ENCODE measurements at regions not wholly inside any gene's neighbourhood (a gene's known extent, or its start where the extent isn't known, plus 50 kb on each side); places are given as distances from the start of the nearest gene placed in this dataset.
A peak's percentile ranks its signal among the peaks of the same experiment; 100 is the strongest.

- in situ Hi-C loops (cut with MboI) = no loop called here
- Histone ChIP-seq H3K27ac (no peak overlapping the region), H3K4me1 (ENCODE audit: insufficient read depth) (peaks cover 26% of the 10 kb centered on the region), H4K20me1 (ENCODE audit: insufficient read depth) (no peaks in the 10 kb centered on the region), H3K4me3 (no peak overlapping the region), H3K27me3 (replicated peaks; ENCODE audit: insufficient read depth) (no peaks in the 10 kb centered on the region), H3K9ac (no peak overlapping the region), H3K9me3 (ENCODE audit: low read depth) (no peaks in the 10 kb centered on the region), H3F3A (ENCODE audit: insufficient read depth) (peaks cover 15% of the 10 kb centered on the region), H3K36me3 (ENCODE audit: low read depth) (no peaks in the 10 kb centered on the region), H2AFZ (no peak overlapping the region), H3K9me2 (ENCODE audit: insufficient read depth) (no peaks in the 10 kb centered on the region), H3K4me2 (ENCODE audit: unreplicated experiment) (no peak overlapping the region), H3K79me2 (ENCODE audit: insufficient read depth) (no peaks in the 10 kb centered on the region)
- no peak for TF ChIP-seq EZH2phosphoT487 (IDR thresholded peaks at IDR 0.05; ENCODE audit: insufficient read depth, low read depth)
- TF ChIP-seq EZH2 (IDR thresholded peaks at IDR 0.05; ENCODE audit: insufficient read depth, poor library complexity, severe bottlenecking) = no peak
- 96 to 97% methylated on average over 3 of the region's 3 CpGs for WGBS, 2 experiments (ENCODE audit: low coverage in 1 of 2, low lambda C conversion rate in 2 of 2, missing lambda C conversion rate in 2 of 2)
- DNase-seq = no peak
Measured at GRCh38 chr3:134713671-134714070, 62.8 kb upstream of the KY start.

- Histone ChIP-seq H3F3A (ENCODE audit: insufficient read depth) (no peaks in the 10 kb centered on the region), H3K27ac (no peak overlapping the region), H3K9me3 (ENCODE audit: low read depth) (no peaks in the 10 kb centered on the region), H3K4me3 (no peak overlapping the region), H3K4me1 (ENCODE audit: insufficient read depth) (0 out of 2 replicates have a peak, but pooled peaks cover 6% of the 10 kb centered on the region), H3K79me2 (ENCODE audit: insufficient read depth) (no peaks in the 10 kb centered on the region), H3K36me3 (ENCODE audit: low read depth) (no peaks in the 10 kb centered on the region), H3K9me2 (ENCODE audit: insufficient read depth) (no peaks in the 10 kb centered on the region), H2AFZ (no peak overlapping the region), H3K27me3 (replicated peaks; ENCODE audit: insufficient read depth) (no peaks in the 10 kb centered on the region), H3K9ac (no peak overlapping the region), H3K4me2 (ENCODE audit: unreplicated experiment) (no peak overlapping the region), H4K20me1 (ENCODE audit: insufficient read depth) (no peaks in the 10 kb centered on the region)
- WGBS, 2 experiments (ENCODE audit: low coverage in 1 of 2, low lambda C conversion rate in 2 of 2, missing lambda C conversion rate in 2 of 2) = 89 to 94% methylated on average over 4 of the region's 4 CpGs
- in situ Hi-C loops (cut with MboI) = no loop called here
- DNase-seq = no peak
- TF ChIP-seq EZH2phosphoT487 (IDR thresholded peaks at IDR 0.05; ENCODE audit: insufficient read depth, low read depth) (no peak), EZH2 (IDR thresholded peaks at IDR 0.05; ENCODE audit: insufficient read depth, poor library complexity, severe bottlenecking) (no peak)
Measured at GRCh38 chr3:134718726-134719125, 67.9 kb upstream of the KY start.

- Histone ChIP-seq H3K36me3 (ENCODE audit: low read depth) (no peaks in the 10 kb centered on the region), H3K79me2 (ENCODE audit: insufficient read depth) (no peaks in the 10 kb centered on the region), H3K9ac (no peak overlapping the region), H3K27me3 (replicated peaks; ENCODE audit: insufficient read depth) (no peaks in the 10 kb centered on the region), H3F3A (ENCODE audit: insufficient read depth) (no peaks in the 10 kb centered on the region), H3K4me1 (ENCODE audit: insufficient read depth) (0 out of 2 replicates have a peak, but pooled peaks cover 6% of the 10 kb centered on the region), H3K4me2 (ENCODE audit: unreplicated experiment) (no peak overlapping the region), H4K20me1 (ENCODE audit: insufficient read depth) (no peaks in the 10 kb centered on the region), H3K9me2 (ENCODE audit: insufficient read depth) (no peaks in the 10 kb centered on the region), H3K27ac (no peak overlapping the region), H2AFZ (peak overlapping the region; percentile 67; the same call in 1 of the 2 replicates), H3K9me3 (ENCODE audit: low read depth) (no peaks in the 10 kb centered on the region), H3K4me3 (no peak overlapping the region)
- TF ChIP-seq EZH2 (IDR thresholded peaks at IDR 0.05; ENCODE audit: insufficient read depth, poor library complexity, severe bottlenecking) (no peak), EZH2phosphoT487 (IDR thresholded peaks at IDR 0.05; ENCODE audit: insufficient read depth, low read depth) (no peak)
- in situ Hi-C loops (cut with MboI) = no loop called here
- WGBS, 2 experiments (ENCODE audit: low coverage in 1 of 2, low lambda C conversion rate in 2 of 2, missing lambda C conversion rate in 2 of 2) = 0 to 13% methylated on average over 1 of the region's 1 CpG
- peak; percentile 6 for DNase-seq
Measured at GRCh38 chr3:134721214-134721613, 70.4 kb upstream of the KY start.

GRCh38 chr3:134722969-134723368 lies 72.1 kb upstream of the EPHB1 start:
- in situ Hi-C loops (cut with MboI) = no loop called here
- no peaks in the 10 kb centered on the region for H3F3A ChIP-seq (ENCODE audit: insufficient read depth)
- no peaks in the 10 kb centered on the region for H3K79me2 ChIP-seq (ENCODE audit: insufficient read depth)
- no peak overlapping the region for H3K4me2 ChIP-seq (ENCODE audit: unreplicated experiment)
- DNase-seq = peak; percentile 5
- H3K9me2 ChIP-seq (ENCODE audit: insufficient read depth) = no peaks in the 10 kb centered on the region
- no peaks in the 10 kb centered on the region for H3K27me3 ChIP-seq (replicated peaks; ENCODE audit: insufficient read depth)
- no peak overlapping the region for H3K9ac ChIP-seq
- no peak overlapping the region for H3K27ac ChIP-seq
- no peaks in the 10 kb centered on the region for H4K20me1 ChIP-seq (ENCODE audit: insufficient read depth)
- H3K4me3 ChIP-seq = no peak overlapping the region
- WGBS, 2 experiments (ENCODE audit: low coverage in 1 of 2, low lambda C conversion rate in 2 of 2, missing lambda C conversion rate in 2 of 2) = 17 to 22% methylated on average over 2 of the region's 2 CpGs
- TF ChIP-seq EZH2phosphoT487 (IDR thresholded peaks at IDR 0.05; ENCODE audit: insufficient read depth, low read depth) (no peak), EZH2 (IDR thresholded peaks at IDR 0.05; ENCODE audit: insufficient read depth, poor library complexity, severe bottlenecking) (no peak)
- no peaks in the 10 kb centered on the region for H3K36me3 ChIP-seq (ENCODE audit: low read depth)
- no peak overlapping the region for H2AFZ ChIP-seq
- H3K9me3 ChIP-seq (ENCODE audit: low read depth) = no peaks in the 10 kb centered on the region
- 0 out of 2 replicates have a peak, but pooled peaks cover 6% of the 10 kb centered on the region for H3K4me1 ChIP-seq (ENCODE audit: insufficient read depth)

GRCh38 chr3:134729649-134730048 lies 65.4 kb upstream of the EPHB1 start:
- Histone ChIP-seq H3K4me2 (ENCODE audit: unreplicated experiment) (no peak overlapping the region), H3K36me3 (ENCODE audit: low read depth) (no peaks in the 10 kb centered on the region), H3K79me2 (ENCODE audit: insufficient read depth) (no peaks in the 10 kb centered on the region), H3K27me3 (replicated peaks; ENCODE audit: insufficient read depth) (no peaks in the 10 kb centered on the region), H3K9ac (no peak overlapping the region), H3K9me3 (ENCODE audit: low read depth) (no peaks in the 10 kb centered on the region), H3K27ac (no peak overlapping the region), H3K4me3 (no peak overlapping the region), H3K9me2 (ENCODE audit: insufficient read depth) (no peaks in the 10 kb centered on the region), H2AFZ (no peak overlapping the region), H3K4me1 (ENCODE audit: insufficient read depth) (no peaks in the 10 kb centered on the region), H3F3A (ENCODE audit: insufficient read depth) (no peaks in the 10 kb centered on the region), H4K20me1 (ENCODE audit: insufficient read depth) (no peaks in the 10 kb centered on the region)
- 98 to 100% methylated on average over 3 of the region's 3 CpGs for WGBS, 2 experiments (ENCODE audit: low coverage in 1 of 2, low lambda C conversion rate in 2 of 2, missing lambda C conversion rate in 2 of 2)
- in situ Hi-C loops (cut with MboI) = no loop called here
- no peak for DNase-seq
- TF ChIP-seq EZH2phosphoT487 (IDR thresholded peaks at IDR 0.05; ENCODE audit: insufficient read depth, low read depth) = no peak
- TF ChIP-seq EZH2 (IDR thresholded peaks at IDR 0.05; ENCODE audit: insufficient read depth, poor library complexity, severe bottlenecking) = no peak

All from GM23248 (cell line).